ENCODE measurements at regions not wholly inside any gene's neighbourhood (a gene's known extent, or its start where the extent isn't known, plus 50 kb on each side); places are given as distances from the start of the nearest gene placed in this dataset.

- no peak for DNase-seq
These were observed 257.4 kb upstream of the XYLT1 start for GRCh38 chr16:17728196-17728595.

GRCh38 chr16:17724242-17724898 lies 253.6 kb upstream of the XYLT1 start:
- no peak for DNase-seq

GRCh38 chr16:17723531-17724134 lies 252.9 kb upstream of the XYLT1 start:
- no peak for DNase-seq

- DNase-seq = no peak
These were observed 247.7 kb upstream of the XYLT1 start for GRCh38 chr16:17718495-17718894.

GRCh38 chr16:17705847-17706246 lies 235.1 kb upstream of the XYLT1 start:
- no peak for DNase-seq

GRCh38 chr16:17696616-17697015 lies 225.9 kb upstream of the XYLT1 start:
- no peak for DNase-seq

GRCh38 chr16:17692484-17692883 lies 221.7 kb upstream of the XYLT1 start:
- DNase-seq = no peak

GRCh38 chr16:17691899-17692176 lies 221.1 kb upstream of the XYLT1 start:
- DNase-seq = no peak

GRCh38 chr16:17691106-17691898 lies 220.5 kb upstream of the XYLT1 start:
- DNase-seq = no peak

GRCh38 chr16:17685447-17685846 lies 214.7 kb upstream of the XYLT1 start:
- DNase-seq = no peak

GRCh38 chr16:17683281-17683680 lies 212.5 kb upstream of the XYLT1 start:
- no peak for DNase-seq

GRCh38 chr16:17676171-17676570 lies 205.4 kb upstream of the XYLT1 start:
- no peak for DNase-seq

- no peak for DNase-seq
These were observed 197.6 kb upstream of the XYLT1 start for GRCh38 chr16:17668386-17668785.

GRCh38 chr16:17666293-17666692 lies 195.5 kb upstream of the XYLT1 start:
- DNase-seq = no peak

GRCh38 chr16:17658881-17659280 lies 188.1 kb upstream of the XYLT1 start:
- no peak for DNase-seq

- DNase-seq = no peak
These were observed 186.3 kb upstream of the XYLT1 start for GRCh38 chr16:17657045-17657444.

GRCh38 chr16:17654571-17654970 lies 183.8 kb upstream of the XYLT1 start:
- no peak for DNase-seq

GRCh38 chr16:17654142-17654541 lies 183.4 kb upstream of the XYLT1 start:
- DNase-seq = no peak

GRCh38 chr16:17647879-17648872 lies 177.4 kb upstream of the XYLT1 start:
- no peak for DNase-seq

- no peak for DNase-seq
These were observed 173.2 kb upstream of the XYLT1 start for GRCh38 chr16:17643935-17644334.

- no peak for DNase-seq
These were observed 171.2 kb upstream of the XYLT1 start for GRCh38 chr16:17641990-17642389.

GRCh38 chr16:17638134-17638533 lies 167.4 kb upstream of the XYLT1 start:
- DNase-seq = no peak

- no peak for DNase-seq
These were observed 164.4 kb upstream of the XYLT1 start for GRCh38 chr16:17635183-17635582.
